HepG2 (cell line): ENCODE measurements at regions not wholly inside any gene's neighbourhood (a gene's known extent, or its start where the extent isn't known, plus 50 kb on each side); places are given as distances from the start of the nearest gene placed in this dataset.
A peak's percentile ranks its signal among the peaks of the same experiment; 100 is the strongest.

Source experiments
- CC2D1A ChIP-seq: sonication (generic); formaldehyde crosslinking; IDR thresholded peaks from 2 replicates; pipeline ENCODE4 v1.8.1; 2023; ENCODE audit warnings: mild to moderate bottlenecking, missing genetic modification reagents
- HNRNPH1 ChIP-seq: fragments of 200-400 bp; formaldehyde crosslinking; optimal IDR thresholded peaks from 2 replicates; pipeline ENCODE3; 2017; ENCODE audit warnings: mild to moderate bottlenecking, low read depth, low read length
- ZBTB38 ChIP-seq: sonication (generic); formaldehyde crosslinking; IDR thresholded peaks from 2 replicates; pipeline ENCODE4 v1.5.1; 2020; ENCODE audit warnings: mild to moderate bottlenecking, missing genetic modification reagents
- ZNF558 ChIP-seq: sonication (generic); formaldehyde crosslinking; IDR thresholded peaks from 2 replicates; pipeline ENCODE4 v1.9.0; 2022; ENCODE audit warnings: mild to moderate bottlenecking, missing genetic modification reagents, borderline replicate concordance
- TF ChIP-seq, protein P1 (sequence below): sonication (generic); formaldehyde crosslinking; IDR thresholded peaks from 2 replicates; pipeline ENCODE4 v1.5.0; 2020; ENCODE audit warnings: mild to moderate bottlenecking, missing genetic modification reagents, borderline replicate concordance
- TF ChIP-seq, protein P2 (sequence below): sonication (generic); formaldehyde crosslinking; IDR thresholded peaks from 2 replicates; pipeline ENCODE4 v1.4.0; 2020; ENCODE audit warnings: missing genetic modification reagents
- TF ChIP-seq, protein P3 (sequence below): sonication (generic); formaldehyde crosslinking; IDR thresholded peaks from 2 replicates; pipeline ENCODE4 v1.5.0; 2020; ENCODE audit warnings: missing genetic modification reagents, mild to moderate bottlenecking, borderline replicate concordance
- TF ChIP-seq, protein P4 (sequence below): sonication (generic); formaldehyde crosslinking; IDR thresholded peaks from 2 replicates; pipeline ENCODE4 v1.4.0; 2020; ENCODE audit warnings: missing genetic modification reagents, borderline replicate concordance
- TF ChIP-seq, protein P5 (sequence below): sonication (generic); formaldehyde crosslinking; IDR thresholded peaks from 2 replicates; pipeline ENCODE4 v1.5.0; 2020; ENCODE audit warnings: missing genetic modification reagents
- TF ChIP-seq, protein P6 (sequence below): sonication (generic); formaldehyde crosslinking; IDR thresholded peaks from 2 replicates; pipeline ENCODE4 v1.9.0; 2021; ENCODE audit warnings: missing genetic modification reagents, mild to moderate bottlenecking, borderline replicate concordance
- TF ChIP-seq, protein P7 (sequence below), 2 experiments: sonication (generic) in 1 of 2; formaldehyde crosslinking in 1 of 2; IDR thresholded peaks; 2 replicates each; pipeline versions ENCODE4 v1.4.0 to v1.6.1; 2016 to 2020; ENCODE audit warnings: borderline replicate concordance in 1 of 2, low read depth in 1 of 2, mild to moderate bottlenecking in 1 of 2, missing genetic modification reagents in 1 of 2

DNA sequence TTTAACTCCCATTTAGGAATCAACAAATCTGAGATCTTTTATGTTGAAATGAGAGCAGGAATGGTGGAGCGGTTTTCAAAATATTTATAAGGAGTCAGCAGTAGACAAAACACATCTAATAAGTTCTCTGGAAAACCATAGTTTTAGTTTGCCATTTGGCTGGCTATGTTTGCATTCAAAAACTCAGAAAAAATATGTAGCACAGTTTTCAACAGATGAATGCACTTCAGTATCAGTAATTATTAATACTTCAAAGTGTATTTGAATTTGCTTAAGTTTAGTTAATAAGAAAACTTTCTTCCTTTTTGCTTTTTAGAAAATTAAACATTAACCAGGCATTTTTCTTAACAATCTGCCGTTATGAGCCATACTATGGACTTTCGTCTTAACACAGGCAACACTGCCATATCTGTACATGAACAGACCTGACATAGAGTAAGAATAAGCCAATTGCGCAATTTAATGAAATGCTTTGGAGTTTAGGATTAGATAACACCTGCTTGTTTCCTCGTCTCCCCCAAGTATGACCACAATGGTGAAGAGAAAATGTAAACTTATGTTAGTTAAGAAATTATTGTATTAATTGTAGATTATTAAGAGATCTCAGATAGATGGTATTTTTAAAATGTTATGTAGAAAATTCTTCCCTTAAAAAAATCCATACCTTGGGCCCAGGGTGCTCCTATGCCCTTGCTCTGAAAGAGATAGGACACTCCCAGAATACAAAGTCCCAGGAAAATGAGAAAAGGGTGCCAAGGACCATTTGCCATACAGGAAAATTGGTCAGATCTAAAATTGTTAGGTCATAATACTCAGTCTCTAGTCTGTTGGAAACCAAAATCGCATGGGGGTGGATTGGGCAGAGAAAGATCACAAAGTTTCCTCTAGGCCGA, 552.3 kb upstream of the ARGLU1 start (continued):
- TF ChIP-seq, protein P1, sequence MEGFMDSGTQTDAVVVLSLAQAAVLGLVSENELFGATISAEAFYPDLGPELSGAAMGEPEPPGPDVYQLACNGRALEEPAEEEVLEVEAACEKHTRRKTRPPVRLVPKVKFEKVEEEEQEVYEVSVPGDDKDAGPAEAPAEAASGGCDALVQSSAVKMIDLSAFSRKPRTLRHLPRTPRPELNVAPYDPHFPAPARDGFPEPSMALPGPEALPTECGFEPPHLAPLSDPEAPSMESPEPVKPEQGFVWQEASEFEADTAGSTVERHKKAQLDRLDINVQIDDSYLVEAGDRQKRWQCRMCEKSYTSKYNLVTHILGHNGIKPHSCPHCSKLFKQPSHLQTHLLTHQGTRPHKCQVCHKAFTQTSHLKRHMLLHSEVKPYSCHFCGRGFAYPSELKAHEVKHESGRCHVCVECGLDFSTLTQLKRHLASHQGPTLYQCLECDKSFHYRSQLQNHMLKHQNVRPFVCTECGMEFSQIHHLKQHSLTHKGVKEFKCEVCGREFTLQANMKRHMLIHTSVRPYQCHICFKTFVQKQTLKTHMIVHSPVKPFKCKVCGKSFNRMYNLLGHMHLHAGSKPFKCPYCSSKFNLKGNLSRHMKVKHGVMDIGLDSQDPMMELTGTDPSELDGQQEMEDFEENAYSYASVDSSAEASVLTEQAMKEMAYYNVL = no peak
- TF ChIP-seq, protein P2, sequence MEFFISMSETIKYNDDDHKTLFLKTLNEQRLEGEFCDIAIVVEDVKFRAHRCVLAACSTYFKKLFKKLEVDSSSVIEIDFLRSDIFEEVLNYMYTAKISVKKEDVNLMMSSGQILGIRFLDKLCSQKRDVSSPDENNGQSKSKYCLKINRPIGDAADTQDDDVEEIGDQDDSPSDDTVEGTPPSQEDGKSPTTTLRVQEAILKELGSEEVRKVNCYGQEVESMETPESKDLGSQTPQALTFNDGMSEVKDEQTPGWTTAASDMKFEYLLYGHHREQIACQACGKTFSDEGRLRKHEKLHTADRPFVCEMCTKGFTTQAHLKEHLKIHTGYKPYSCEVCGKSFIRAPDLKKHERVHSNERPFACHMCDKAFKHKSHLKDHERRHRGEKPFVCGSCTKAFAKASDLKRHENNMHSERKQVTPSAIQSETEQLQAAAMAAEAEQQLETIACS (CRISPR knock-in tag) = no peak
- TF ChIP-seq ZBTB38 (CRISPR knock-in tag) (no peak), ZNF558 (CRISPR knock-in tag) (no peak), CC2D1A (CRISPR knock-in tag) (no peak), HNRNPH1 (no peak)
- TF ChIP-seq, protein P3, sequence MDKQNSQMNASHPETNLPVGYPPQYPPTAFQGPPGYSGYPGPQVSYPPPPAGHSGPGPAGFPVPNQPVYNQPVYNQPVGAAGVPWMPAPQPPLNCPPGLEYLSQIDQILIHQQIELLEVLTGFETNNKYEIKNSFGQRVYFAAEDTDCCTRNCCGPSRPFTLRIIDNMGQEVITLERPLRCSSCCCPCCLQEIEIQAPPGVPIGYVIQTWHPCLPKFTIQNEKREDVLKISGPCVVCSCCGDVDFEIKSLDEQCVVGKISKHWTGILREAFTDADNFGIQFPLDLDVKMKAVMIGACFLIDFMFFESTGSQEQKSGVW (CRISPR knock-in tag) = no peak
- TF ChIP-seq, protein P4, sequence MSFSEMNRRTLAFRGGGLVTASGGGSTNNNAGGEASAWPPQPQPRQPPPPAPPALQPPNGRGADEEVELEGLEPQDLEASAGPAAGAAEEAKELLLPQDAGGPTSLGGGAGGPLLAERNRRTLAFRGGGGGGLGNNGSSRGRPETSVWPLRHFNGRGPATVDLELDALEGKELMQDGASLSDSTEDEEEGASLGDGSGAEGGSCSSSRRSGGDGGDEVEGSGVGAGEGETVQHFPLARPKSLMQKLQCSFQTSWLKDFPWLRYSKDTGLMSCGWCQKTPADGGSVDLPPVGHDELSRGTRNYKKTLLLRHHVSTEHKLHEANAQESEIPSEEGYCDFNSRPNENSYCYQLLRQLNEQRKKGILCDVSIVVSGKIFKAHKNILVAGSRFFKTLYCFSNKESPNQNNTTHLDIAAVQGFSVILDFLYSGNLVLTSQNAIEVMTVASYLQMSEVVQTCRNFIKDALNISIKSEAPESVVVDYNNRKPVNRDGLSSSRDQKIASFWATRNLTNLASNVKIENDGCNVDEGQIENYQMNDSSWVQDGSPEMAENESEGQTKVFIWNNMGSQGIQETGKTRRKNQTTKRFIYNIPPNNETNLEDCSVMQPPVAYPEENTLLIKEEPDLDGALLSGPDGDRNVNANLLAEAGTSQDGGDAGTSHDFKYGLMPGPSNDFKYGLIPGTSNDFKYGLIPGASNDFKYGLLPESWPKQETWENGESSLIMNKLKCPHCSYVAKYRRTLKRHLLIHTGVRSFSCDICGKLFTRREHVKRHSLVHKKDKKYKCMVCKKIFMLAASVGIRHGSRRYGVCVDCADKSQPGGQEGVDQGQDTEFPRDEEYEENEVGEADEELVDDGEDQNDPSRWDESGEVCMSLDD (CRISPR knock-in tag) = no peak
- TF ChIP-seq, protein P5, sequence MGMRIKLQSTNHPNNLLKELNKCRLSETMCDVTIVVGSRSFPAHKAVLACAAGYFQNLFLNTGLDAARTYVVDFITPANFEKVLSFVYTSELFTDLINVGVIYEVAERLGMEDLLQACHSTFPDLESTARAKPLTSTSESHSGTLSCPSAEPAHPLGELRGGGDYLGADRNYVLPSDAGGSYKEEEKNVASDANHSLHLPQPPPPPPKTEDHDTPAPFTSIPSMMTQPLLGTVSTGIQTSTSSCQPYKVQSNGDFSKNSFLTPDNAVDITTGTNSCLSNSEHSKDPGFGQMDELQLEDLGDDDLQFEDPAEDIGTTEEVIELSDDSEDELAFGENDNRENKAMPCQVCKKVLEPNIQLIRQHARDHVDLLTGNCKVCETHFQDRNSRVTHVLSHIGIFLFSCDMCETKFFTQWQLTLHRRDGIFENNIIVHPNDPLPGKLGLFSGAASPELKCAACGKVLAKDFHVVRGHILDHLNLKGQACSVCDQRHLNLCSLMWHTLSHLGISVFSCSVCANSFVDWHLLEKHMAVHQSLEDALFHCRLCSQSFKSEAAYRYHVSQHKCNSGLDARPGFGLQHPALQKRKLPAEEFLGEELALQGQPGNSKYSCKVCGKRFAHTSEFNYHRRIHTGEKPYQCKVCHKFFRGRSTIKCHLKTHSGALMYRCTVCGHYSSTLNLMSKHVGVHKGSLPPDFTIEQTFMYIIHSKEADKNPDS (CRISPR knock-in tag) = no peak
- TF ChIP-seq, protein P6, sequence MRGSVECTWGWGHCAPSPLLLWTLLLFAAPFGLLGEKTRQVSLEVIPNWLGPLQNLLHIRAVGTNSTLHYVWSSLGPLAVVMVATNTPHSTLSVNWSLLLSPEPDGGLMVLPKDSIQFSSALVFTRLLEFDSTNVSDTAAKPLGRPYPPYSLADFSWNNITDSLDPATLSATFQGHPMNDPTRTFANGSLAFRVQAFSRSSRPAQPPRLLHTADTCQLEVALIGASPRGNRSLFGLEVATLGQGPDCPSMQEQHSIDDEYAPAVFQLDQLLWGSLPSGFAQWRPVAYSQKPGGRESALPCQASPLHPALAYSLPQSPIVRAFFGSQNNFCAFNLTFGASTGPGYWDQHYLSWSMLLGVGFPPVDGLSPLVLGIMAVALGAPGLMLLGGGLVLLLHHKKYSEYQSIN (CRISPR knock-in tag) = no peak
- TF ChIP-seq, protein P7, sequence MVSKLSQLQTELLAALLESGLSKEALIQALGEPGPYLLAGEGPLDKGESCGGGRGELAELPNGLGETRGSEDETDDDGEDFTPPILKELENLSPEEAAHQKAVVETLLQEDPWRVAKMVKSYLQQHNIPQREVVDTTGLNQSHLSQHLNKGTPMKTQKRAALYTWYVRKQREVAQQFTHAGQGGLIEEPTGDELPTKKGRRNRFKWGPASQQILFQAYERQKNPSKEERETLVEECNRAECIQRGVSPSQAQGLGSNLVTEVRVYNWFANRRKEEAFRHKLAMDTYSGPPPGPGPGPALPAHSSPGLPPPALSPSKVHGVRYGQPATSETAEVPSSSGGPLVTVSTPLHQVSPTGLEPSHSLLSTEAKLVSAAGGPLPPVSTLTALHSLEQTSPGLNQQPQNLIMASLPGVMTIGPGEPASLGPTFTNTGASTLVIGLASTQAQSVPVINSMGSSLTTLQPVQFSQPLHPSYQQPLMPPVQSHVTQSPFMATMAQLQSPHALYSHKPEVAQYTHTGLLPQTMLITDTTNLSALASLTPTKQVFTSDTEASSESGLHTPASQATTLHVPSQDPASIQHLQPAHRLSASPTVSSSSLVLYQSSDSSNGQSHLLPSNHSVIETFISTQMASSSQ (IDR thresholded peaks at IDR 0.05; ENCODE audit: low read depth) = peak; percentile 94
- TF ChIP-seq, protein P7 (CRISPR knock-in tag; IDR thresholded peaks at IDR 0.05; ENCODE audit: borderline replicate concordance) = peak; percentile 92; the same call in 1 of the 2 replicates
